GM19324 (cell line): ENCODE measurements at regions not wholly inside any gene's neighbourhood (a gene's known extent, or its start where the extent isn't known, plus 50 kb on each side); places are given as distances from the start of the nearest gene placed in this dataset.
"Not testable (repeated sequence)": the region's sequence is repeated elsewhere in the genome, so short reads cannot be mapped to it uniquely, and the experiment has no call there.

Source experiments
- ATAC-seq: cut with Tn5 transposase; IDR thresholded peaks from one replicate; pipeline ENCODE4 v1.9.1; 2021; ENCODE audit warnings: mild to moderate bottlenecking, moderate library complexity; ENCODE audit not compliant: unreplicated experiment, low FRiP score

DNA sequence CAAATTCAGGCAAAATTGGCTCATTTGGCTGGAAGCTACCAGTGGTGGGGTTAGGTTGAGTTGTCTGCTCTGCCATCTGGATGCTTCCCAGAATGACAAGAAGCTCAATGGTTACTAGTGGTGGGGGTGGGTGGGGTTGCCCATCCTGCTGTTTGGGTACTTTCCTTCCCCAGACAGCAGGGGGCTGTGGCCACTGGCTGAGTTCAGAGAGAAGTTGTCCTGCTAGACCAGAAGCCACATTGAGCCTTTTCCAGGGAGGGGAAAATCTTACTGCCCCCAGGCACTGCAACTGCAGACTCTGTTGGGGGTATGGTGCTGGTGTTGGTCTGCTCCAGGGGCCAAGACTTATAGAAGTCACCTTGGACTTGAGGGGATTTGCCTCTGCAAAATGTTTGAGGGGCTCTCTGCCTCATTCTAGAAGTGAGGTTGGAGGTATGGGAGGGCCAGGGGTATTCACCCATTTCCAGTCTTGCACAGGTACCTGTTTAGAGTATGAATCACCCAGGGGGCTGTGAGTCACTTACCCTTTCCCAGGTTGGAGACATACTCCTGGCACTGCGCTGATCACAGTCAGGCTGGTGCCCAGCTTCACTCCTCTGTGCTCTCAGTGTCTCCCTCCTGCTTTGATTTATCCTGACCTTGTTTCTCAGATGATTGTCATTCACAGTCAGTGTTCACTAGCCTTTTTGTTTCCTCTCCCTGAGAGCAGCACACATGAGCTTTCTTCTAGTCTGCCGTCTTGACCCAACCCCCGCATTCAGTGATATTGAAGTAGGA, 89.1 kb upstream of the NEGR1 start:
- no peak for ATAC-seq

DNA sequence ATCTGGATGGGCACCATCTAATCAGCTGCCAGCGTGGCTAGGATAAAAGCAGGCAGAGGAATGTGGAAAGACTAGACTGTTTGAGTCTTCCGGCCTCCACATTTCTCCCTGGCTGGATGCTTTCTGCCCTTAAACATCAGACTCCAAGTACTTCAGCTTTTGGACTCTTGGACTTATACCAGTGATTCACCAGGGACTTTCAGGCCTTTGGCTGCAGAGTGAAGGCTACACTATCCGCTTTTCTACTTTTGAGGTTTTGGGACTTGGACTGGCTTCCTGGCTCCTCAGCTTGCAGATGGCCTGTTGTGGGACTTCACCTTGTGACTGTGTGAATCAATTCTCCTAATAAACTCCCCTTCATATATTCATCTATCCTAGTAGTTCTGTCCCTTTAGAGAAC, 88.5 kb upstream of the NEGR1 start:
- ATAC-seq: not testable (repeated sequence)

DNA sequence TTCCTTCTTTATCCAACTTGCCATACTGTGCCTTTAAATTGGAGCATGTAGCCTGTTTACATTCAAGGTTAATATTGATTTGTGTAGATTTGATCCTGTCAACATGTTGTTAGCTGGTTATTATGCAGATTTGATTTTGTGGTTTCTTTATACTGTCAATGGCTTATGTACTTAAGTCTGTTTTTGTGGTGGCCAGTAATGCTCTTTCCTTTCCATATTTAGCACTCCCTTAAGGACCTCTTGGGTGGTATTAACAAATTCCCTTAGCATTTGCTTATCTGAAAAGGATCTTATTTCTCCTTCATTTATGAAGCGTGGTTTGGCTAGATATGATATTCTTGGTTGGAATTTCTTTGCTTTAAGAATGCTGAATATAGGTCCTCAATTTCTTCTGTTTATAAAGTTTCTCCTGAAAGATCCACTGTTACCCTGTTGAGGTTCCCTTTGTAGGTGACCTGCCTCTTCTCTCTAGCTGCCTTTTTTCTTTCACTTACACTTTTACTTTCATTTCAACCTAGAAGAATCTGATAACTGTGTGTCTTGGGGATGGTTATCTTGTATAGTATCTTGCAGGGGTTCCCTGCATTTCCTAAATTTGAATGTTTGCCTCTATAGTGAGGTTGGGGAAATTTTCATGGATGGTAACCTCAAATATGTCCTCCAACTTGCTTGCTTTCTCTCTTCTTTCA, 86.9 kb upstream of the NEGR1 start:
- no peak for ATAC-seq

DNA sequence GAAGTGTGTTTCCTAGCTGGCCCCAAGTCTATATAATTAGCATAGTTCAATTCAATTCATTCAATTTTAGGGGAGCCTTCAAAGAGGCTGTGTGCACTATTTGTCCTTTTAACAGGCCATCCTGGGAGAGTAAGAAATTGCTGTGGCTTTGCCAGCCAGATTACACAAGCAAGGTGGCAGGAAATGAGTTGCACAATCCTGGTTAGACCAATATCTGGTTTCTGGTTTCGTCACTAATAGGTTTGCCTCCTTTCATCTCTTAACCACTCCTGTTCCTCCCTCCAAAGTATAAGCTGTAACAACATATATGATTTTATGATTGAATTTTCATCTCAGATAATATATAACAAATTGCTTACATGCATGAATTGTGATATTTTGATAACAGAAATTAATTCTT, 84.1 kb upstream of the NEGR1 start:
- ATAC-seq: no peak

DNA sequence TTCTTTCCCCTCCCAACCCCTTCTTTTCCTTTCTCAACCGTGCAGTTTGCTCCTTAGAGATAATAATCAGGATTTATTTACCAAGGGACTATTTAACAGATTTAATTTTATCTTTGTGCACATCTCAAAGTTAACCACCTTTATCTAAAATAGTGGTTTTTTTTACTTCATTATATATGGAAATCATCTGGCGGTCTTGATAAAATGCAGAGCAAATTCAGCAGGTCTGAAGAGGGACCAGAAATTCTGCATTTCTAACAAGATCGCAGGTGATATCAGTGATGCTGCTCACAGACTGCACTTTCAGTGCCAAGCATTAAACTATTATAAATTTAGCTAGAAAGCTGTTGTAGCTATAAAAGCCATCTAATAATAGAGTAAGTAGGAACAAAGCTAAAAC, 83.4 kb upstream of the NEGR1 start:
- no peak for ATAC-seq

DNA sequence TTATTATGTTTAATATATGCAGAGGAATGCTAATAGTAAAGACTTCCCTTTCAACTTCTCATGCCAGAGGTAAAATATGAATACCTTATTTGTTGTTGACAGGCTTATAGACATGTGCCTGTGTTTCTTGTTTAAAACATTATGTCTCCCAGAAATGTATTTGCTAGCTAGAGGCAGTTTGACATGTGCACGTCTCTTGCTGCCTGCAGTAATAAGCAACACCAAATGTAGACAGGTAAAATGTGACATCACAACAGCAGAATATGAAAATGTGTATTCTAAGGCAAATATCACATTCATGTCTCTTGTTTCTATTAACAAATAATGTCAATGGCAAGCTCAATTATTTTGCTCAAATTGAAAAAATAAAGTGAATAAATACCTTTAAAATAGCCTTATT, 80.2 kb upstream of the NEGR1 start:
- ATAC-seq: no peak

DNA sequence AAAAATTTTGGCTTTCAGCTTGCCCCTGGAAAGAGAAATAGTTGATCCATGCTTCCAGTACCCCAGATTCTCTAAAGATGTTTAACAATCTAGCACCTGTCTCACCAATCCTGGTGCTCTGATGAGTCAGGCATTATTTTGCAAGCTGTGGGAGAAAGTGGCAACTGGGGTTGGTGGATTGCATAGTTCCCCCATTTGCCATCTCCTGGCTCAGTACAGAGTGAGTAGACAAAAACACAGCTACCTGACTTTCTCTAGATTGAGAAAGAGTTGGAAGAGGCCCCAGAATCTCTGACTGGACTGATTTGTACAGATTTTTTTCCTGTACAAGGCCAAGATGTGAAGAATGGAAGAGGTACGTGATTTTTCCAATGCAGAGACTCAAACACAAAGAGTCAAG, 75.1 kb upstream of the NEGR1 start:
- no peak for ATAC-seq

DNA sequence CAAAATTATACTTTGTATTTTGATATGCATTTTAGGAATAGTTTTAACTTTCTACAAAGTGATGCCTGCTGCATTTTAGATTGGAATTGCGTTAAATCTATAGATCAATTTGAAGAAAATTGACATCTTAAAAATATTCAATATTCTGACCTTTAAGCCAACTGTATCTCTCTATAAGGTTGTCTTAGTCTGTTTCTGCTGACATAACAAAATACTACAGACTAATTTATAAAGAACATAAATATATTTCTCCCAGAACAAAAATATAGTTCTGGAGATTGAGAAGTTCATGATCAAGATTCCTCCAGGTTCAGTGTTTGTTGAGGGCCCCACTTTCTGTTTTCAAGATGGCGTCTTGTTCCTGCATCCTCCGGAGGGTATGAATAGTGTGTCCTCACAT, 73.6 kb upstream of the NEGR1 start:
- no peak for ATAC-seq

DNA sequence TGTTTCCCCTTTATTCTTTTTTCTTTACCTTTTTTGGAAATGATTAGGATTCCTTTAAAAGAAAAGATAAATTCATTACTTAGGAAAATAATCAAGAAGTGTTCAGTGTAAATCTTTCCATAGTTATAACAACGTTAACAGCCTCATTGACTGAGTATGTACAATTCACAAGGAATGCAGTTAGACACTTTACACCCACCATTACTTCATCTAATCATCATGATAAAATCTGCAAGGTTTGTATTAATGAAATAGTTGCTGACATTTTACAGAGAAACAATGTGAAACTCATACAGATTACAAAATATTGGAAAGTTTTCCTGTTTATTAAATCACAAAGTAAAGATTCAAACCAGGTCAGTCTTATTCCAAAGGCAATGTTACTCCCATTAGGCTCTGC, 59.3 kb upstream of the NEGR1 start:
- no peak for ATAC-seq

DNA sequence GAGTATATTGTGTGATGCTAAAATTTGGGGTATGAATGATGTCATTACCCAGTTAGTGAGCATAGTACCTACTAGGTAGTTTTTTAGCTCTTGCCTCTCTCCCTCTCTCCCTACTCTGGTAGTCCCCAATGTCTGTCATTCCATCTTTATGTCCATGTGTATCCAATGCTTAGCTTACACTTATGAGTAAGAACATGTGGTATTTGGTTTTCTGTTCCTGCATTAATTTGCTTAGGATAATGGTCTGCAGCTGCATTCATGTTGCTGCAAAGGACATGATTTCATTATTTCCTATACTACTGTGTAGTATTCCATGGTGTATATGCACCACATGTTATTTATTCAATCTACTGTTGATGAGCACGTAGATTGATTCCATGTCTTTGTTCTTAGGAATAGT, 54.4 kb upstream of the NEGR1 start:
- no peak for ATAC-seq
